ENCODE measurements at regions not wholly inside any gene's neighbourhood (a gene's known extent, or its start where the extent isn't known, plus 50 kb on each side); places are given as distances from the start of the nearest gene placed in this dataset.

GRCh38 chr12:65522956-65523860, 244.7 kb downstream of the MSRB3 start:
- H3K4me3 ChIP-seq (replicated peaks in 1 of 4; ENCODE audit: control extremely low read depth in 1 of 4, insufficient read depth in 1 of 4, low read depth in 3 of 4, low read length in 4 of 4) = no peak overlapping the region
- peaks cover 2% of the 10 kb centered on the region for H3K4me1 ChIP-seq (ENCODE audit: control insufficient read depth, extremely low read depth, insufficient read depth, low read length)
- no peak overlapping the region for H2AFZ ChIP-seq (ENCODE audit: low read length)
- TF ChIP-seq EZH2 (IDR thresholded peaks at IDR 0.05; ENCODE audit: low read length, missing control alignments) = no peak
- TF ChIP-seq, protein P1, sequence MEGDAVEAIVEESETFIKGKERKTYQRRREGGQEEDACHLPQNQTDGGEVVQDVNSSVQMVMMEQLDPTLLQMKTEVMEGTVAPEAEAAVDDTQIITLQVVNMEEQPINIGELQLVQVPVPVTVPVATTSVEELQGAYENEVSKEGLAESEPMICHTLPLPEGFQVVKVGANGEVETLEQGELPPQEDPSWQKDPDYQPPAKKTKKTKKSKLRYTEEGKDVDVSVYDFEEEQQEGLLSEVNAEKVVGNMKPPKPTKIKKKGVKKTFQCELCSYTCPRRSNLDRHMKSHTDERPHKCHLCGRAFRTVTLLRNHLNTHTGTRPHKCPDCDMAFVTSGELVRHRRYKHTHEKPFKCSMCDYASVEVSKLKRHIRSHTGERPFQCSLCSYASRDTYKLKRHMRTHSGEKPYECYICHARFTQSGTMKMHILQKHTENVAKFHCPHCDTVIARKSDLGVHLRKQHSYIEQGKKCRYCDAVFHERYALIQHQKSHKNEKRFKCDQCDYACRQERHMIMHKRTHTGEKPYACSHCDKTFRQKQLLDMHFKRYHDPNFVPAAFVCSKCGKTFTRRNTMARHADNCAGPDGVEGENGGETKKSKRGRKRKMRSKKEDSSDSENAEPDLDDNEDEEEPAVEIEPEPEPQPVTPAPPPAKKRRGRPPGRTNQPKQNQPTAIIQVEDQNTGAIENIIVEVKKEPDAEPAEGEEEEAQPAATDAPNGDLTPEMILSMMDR (conservative IDR thresholded peaks at IDR 0.05 in 1 of 2, IDR thresholded peaks at IDR 0.05 in 1 of 2; ENCODE audit: low read depth in 1 of 2, low read length in 2 of 2) = no peak
- no peaks in the 10 kb centered on the region for H3K27me3 ChIP-seq (ENCODE audit: control insufficient read depth, insufficient read depth, low read length)
- no peaks in the 10 kb centered on the region for H3K9me3 ChIP-seq (ENCODE audit: control insufficient read depth, insufficient read depth, low read depth, low read length)
- peak in 1 of 2 donors; percentile 47 for DNase-seq (ENCODE audit: low read depth in 2 of 2)
- H4K20me1 ChIP-seq (ENCODE audit: control insufficient read depth, extremely low read depth, insufficient read depth, low read length) = no peaks in the 10 kb centered on the region
- H3K27ac ChIP-seq (ENCODE audit: insufficient read depth, low read length) = no peak overlapping the region
- H3K9ac ChIP-seq (ENCODE audit: insufficient read depth, low read length) = no peak overlapping the region
- no peaks in the 10 kb centered on the region for H3K79me2 ChIP-seq (ENCODE audit: control insufficient read depth, insufficient read depth, low read length)
- no peak overlapping the region for H3K4me2 ChIP-seq (ENCODE audit: extremely low read depth, insufficient read depth, low read length)
- no peaks in the 10 kb centered on the region for H3K36me3 ChIP-seq (ENCODE audit: control insufficient read depth, insufficient read depth, low read length)

- no peaks in the 10 kb centered on the region for H3K79me2 ChIP-seq (ENCODE audit: control insufficient read depth, insufficient read depth, low read length)
- no peak overlapping the region for H3K9ac ChIP-seq (ENCODE audit: insufficient read depth, low read length)
- H3K27ac ChIP-seq (ENCODE audit: insufficient read depth, low read length) = peak overlapping the region; percentile 62
These were observed 246.2 kb downstream of the MSRB3 start for GRCh38 chr12:65524666-65525065.

DNA sequence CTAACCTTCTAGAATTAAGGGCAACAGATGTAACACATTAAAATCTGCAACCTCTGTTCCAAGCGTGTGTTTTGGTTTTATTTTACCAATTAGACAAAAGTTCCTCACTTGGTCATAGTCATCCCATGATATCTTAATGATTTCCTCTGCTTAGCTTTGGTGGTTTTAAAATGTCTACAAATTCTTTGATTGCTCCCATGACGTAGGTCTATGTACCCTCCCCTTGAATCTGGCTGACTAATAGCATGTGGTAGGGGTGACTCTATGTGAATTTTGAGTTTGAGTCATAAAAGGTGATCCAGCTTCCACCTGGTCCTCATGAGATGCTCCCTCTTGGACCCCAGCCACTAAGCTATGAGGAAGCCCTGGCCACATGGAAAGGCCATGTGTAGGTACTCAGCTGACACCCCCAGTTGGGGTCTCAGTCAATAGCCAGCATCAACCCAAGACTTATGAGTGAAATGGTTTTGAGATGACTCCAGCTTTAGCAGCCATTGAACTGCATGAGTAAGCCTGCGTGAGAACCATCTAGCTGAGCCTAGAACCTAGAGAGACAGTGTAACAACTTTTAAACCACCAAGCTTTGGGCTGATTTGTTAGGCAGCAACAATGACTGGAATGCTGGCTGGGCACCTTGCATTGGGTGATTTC, 247.1 kb downstream of the MSRB3 start:
- H3K79me2 ChIP-seq (ENCODE audit: control insufficient read depth, insufficient read depth, low read length) = no peaks in the 10 kb centered on the region
- TF ChIP-seq, protein P1 (conservative IDR thresholded peaks at IDR 0.05 in 1 of 2, IDR thresholded peaks at IDR 0.05 in 1 of 2; ENCODE audit: low read depth in 1 of 2, low read length in 2 of 2) = no peak
- no peak for TF ChIP-seq EZH2 (IDR thresholded peaks at IDR 0.05; ENCODE audit: low read length, missing control alignments)
- DNase-seq (ENCODE audit: low read depth in 2 of 2) = peak; percentile 34 to 94
- H3K9ac ChIP-seq (ENCODE audit: insufficient read depth, low read length) = no peak overlapping the region
- H3K36me3 ChIP-seq (ENCODE audit: control insufficient read depth, insufficient read depth, low read length) = no peaks in the 10 kb centered on the region
- H3K9me3 ChIP-seq (ENCODE audit: control insufficient read depth, insufficient read depth, low read depth, low read length) = no peaks in the 10 kb centered on the region
- no peak overlapping the region for H2AFZ ChIP-seq (ENCODE audit: low read length)
- peak overlapping the region; percentile 62 for H3K27ac ChIP-seq (ENCODE audit: insufficient read depth, low read length)
- peaks cover 2% of the 10 kb centered on the region for H3K4me1 ChIP-seq (ENCODE audit: control insufficient read depth, extremely low read depth, insufficient read depth, low read length)
- no peaks in the 10 kb centered on the region for H4K20me1 ChIP-seq (ENCODE audit: control insufficient read depth, extremely low read depth, insufficient read depth, low read length)
- no peaks in the 10 kb centered on the region for H3K27me3 ChIP-seq (ENCODE audit: control insufficient read depth, insufficient read depth, low read length)
- H3K4me3 ChIP-seq (replicated peaks in 1 of 4; ENCODE audit: control extremely low read depth in 1 of 4, insufficient read depth in 1 of 4, low read depth in 3 of 4, low read length in 4 of 4) = no peak overlapping the region
- H3K4me2 ChIP-seq (ENCODE audit: extremely low read depth, insufficient read depth, low read length) = no peak overlapping the region

More at GRCh38 chr12:65524666-65525065, 246.2 kb downstream of the MSRB3 start:
- Histone ChIP-seq H3K27me3 (ENCODE audit: control insufficient read depth, insufficient read depth, low read length) (no peaks in the 10 kb centered on the region), H3K4me2 (ENCODE audit: extremely low read depth, insufficient read depth, low read length) (no peak overlapping the region), H2AFZ (ENCODE audit: low read length) (no peak overlapping the region), H3K9me3 (ENCODE audit: control insufficient read depth, insufficient read depth, low read depth, low read length) (no peaks in the 10 kb centered on the region), H3K36me3 (ENCODE audit: control insufficient read depth, insufficient read depth, low read length) (no peaks in the 10 kb centered on the region), H3K4me1 (ENCODE audit: control insufficient read depth, extremely low read depth, insufficient read depth, low read length) (peaks cover 2% of the 10 kb centered on the region), H3K4me3 (replicated peaks in 1 of 4; ENCODE audit: control extremely low read depth in 1 of 4, insufficient read depth in 1 of 4, low read depth in 3 of 4, low read length in 4 of 4) (no peak overlapping the region), H4K20me1 (ENCODE audit: control insufficient read depth, extremely low read depth, insufficient read depth, low read length) (no peaks in the 10 kb centered on the region)
- TF ChIP-seq, protein P1 (conservative IDR thresholded peaks at IDR 0.05 in 1 of 2, IDR thresholded peaks at IDR 0.05 in 1 of 2; ENCODE audit: low read depth in 1 of 2, low read length in 2 of 2) = no peak
- TF ChIP-seq EZH2 (IDR thresholded peaks at IDR 0.05; ENCODE audit: low read length, missing control alignments) = no peak
- DNase-seq (ENCODE audit: low read depth in 2 of 2) = peak; percentile 72 to 95

Data from fibroblast of lung (primary cell).